22Rv1 (cell line): ENCODE measurements at regions not wholly inside any gene's neighbourhood (a gene's known extent, or its start where the extent isn't known, plus 50 kb on each side); places are given as distances from the start of the nearest gene placed in this dataset.

ENCODE experiments used
- ZFX ChIP-seq: fragments of 450-650 bp; IDR thresholded peaks from 2 replicates; pipeline ENCODE4 v1.6.1; 2017; ENCODE audit warnings: antibody characterized with exemption, borderline replicate concordance
- TF ChIP-seq, protein P1 (sequence below): fragments of 450-650 bp; IDR thresholded peaks from 2 replicates; pipeline ENCODE4 v1.5.1; 2017; ENCODE audit warnings: mild to moderate bottlenecking

DNA sequence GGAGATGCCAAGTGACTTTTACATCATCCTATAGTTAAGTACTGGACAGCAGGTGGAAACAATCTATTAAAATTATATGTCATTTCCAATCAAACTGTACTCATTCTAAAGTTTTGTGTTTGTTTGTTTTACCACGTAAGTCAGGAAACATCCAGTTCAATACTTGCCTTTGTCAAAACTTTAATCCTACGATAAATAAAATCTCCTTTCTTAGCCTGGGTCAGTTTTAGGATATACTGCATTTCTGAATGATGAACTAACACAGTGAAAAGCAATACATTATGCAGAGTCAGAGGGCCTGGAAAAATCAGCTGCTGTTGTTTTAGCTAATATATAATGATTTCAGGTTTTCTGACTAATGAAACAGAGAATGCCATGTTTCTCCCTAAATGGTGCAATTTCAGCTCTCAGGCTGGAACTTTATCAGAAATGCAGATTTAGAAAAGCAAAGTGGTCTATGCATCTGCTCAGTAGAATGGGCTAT is 756.4 kb downstream of the CDH11 start:
- TF ChIP-seq, protein P1, sequence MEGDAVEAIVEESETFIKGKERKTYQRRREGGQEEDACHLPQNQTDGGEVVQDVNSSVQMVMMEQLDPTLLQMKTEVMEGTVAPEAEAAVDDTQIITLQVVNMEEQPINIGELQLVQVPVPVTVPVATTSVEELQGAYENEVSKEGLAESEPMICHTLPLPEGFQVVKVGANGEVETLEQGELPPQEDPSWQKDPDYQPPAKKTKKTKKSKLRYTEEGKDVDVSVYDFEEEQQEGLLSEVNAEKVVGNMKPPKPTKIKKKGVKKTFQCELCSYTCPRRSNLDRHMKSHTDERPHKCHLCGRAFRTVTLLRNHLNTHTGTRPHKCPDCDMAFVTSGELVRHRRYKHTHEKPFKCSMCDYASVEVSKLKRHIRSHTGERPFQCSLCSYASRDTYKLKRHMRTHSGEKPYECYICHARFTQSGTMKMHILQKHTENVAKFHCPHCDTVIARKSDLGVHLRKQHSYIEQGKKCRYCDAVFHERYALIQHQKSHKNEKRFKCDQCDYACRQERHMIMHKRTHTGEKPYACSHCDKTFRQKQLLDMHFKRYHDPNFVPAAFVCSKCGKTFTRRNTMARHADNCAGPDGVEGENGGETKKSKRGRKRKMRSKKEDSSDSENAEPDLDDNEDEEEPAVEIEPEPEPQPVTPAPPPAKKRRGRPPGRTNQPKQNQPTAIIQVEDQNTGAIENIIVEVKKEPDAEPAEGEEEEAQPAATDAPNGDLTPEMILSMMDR: no peak
- no peak for TF ChIP-seq ZFX
